AG04450 (cell line): ENCODE measurements at regions not wholly inside any gene's neighbourhood (a gene's known extent, or its start where the extent isn't known, plus 50 kb on each side); places are given as distances from the start of the nearest gene placed in this dataset.

Source experiments
- CTCF ChIA-PET: fragments of 300-600, 350-600 bp; formaldehyde crosslinking; extraction: SDS; loops from one replicate; lab custom pipeline; 2022; ENCODE audit warnings: antibody characterized with exemption, inconsistent platforms; lab: Charles Lee
- POLR2A ChIA-PET: fragments of 350-600 bp; formaldehyde crosslinking; extraction: SDS; loops from one replicate; lab custom pipeline; 2021; ENCODE audit warnings: antibody characterized with exemption, inconsistent platforms; lab: Yijun Ruan, JAX
- DNase-seq: peaks from one replicate; pipeline ENCODE4 v3.0.0-alpha.2; 2011; ENCODE audit warnings: low read depth, low spot score
- H3K27ac ChIP-seq: one replicate; pipeline ENCODE4 v1.5.1; 2012; ENCODE audit warnings: low read depth, low read length, control low read depth
- H3K27me3 ChIP-seq: one replicate; pipeline ENCODE4 v1.6.0; 2012; ENCODE audit warnings: low read length; ENCODE audit not compliant: control insufficient read depth, insufficient read depth
- H3K4me3 ChIP-seq: 2 replicates; pipeline ENCODE4 v1.5.1; 2011; ENCODE audit warnings: mild to moderate bottlenecking, low read depth, low read length, control low read depth
- H3K9me3 ChIP-seq: 2 replicates; pipeline ENCODE4 v1.5.1; 2012; ENCODE audit warnings: low read length; ENCODE audit not compliant: control insufficient read depth, insufficient read depth
- CTCF ChIP-seq: IDR thresholded peaks from 2 replicates; pipeline ENCODE4 v1.5.1; 2011; ENCODE audit warnings: low read depth, low read length, control low read depth, inconsistent platforms

- ChIA-PET CTCF (no interaction called here), POLR2A (no interaction called here)
- peaks cover 26% of the 10 kb centered on the region for H3K27me3 ChIP-seq
- no peak overlapping the region for H3K27ac ChIP-seq
- DNase-seq, result no peak
- TF ChIP-seq CTCF, result no peak
- no peak overlapping the region for H3K4me3 ChIP-seq
- H3K9me3 ChIP-seq, result no peaks in the 10 kb centered on the region
Observed at GRCh38 chr20:46791722-46792416, 82.4 kb downstream of the SLC2A10 start.

- no peak for TF ChIP-seq CTCF
- Histone ChIP-seq H3K4me3 (no peak overlapping the region), H3K9me3 (no peaks in the 10 kb centered on the region), H3K27ac (no peak overlapping the region), H3K27me3 (peaks cover 49% of the 10 kb centered on the region)
- CTCF ChIA-PET, result no interaction called here
- POLR2A ChIA-PET, result no interaction called here
- DNase-seq, result no peak
Observed at GRCh38 chr20:46797206-46797605, 87.8 kb downstream of the SLC2A10 start.

- DNase-seq, result no peak
- peaks cover 46% of the 10 kb centered on the region for H3K27me3 ChIP-seq
- no peak overlapping the region for H3K27ac ChIP-seq
- no peaks in the 10 kb centered on the region for H3K9me3 ChIP-seq
- ChIA-PET CTCF (no interaction called here), POLR2A (no interaction called here)
- H3K4me3 ChIP-seq, result no peak overlapping the region
- TF ChIP-seq CTCF, result no peak
Observed at GRCh38 chr20:46798430-46798829, 89.0 kb downstream of the SLC2A10 start.

GRCh38 chr20:46799781-46800408, 90.4 kb downstream of the SLC2A10 start:
- no peak for DNase-seq
- no peak for TF ChIP-seq CTCF
- no peak overlapping the region for H3K27ac ChIP-seq
- no peaks in the 10 kb centered on the region for H3K9me3 ChIP-seq
- POLR2A ChIA-PET, result no interaction called here
- no peak overlapping the region for H3K4me3 ChIP-seq
- CTCF ChIA-PET, result no interaction called here
- H3K27me3 ChIP-seq, result peaks cover 39% of the 10 kb centered on the region

- Histone ChIP-seq H3K4me3 (no peak overlapping the region), H3K9me3 (no peaks in the 10 kb centered on the region), H3K27ac (no peak overlapping the region), H3K27me3 (peaks cover 38% of the 10 kb centered on the region)
- no peak for TF ChIP-seq CTCF
- ChIA-PET CTCF (no interaction called here), POLR2A (no interaction called here)
- no peak for DNase-seq
Observed at GRCh38 chr20:46800409-46800804, 91.0 kb downstream of the SLC2A10 start.
